Large intestine (tissue), 3 donors: ENCODE measurements at regions not wholly inside any gene's neighbourhood (a gene's known extent, or its start where the extent isn't known, plus 50 kb on each side); places are given as distances from the start of the nearest gene placed in this dataset.

Experiments used
- DNase-seq, 2 donors: peaks; one replicate each; pipeline versions ENCODE4 v3.0.0 to v3.0.0-alpha.2; 2013
- H3K27ac ChIP-seq: one replicate; pipeline ENCODE4 v1.5.1; 2013; ENCODE audit warnings: low read length
- H3K27me3 ChIP-seq: 2 replicates; pipeline ENCODE4 v1.6.1; 2013; ENCODE audit warnings: low read length; ENCODE audit not compliant: control insufficient read depth, insufficient read depth
- H3K36me3 ChIP-seq: 2 replicates; pipeline ENCODE4 v1.6.1; 2013; ENCODE audit warnings: low read length; ENCODE audit not compliant: control insufficient read depth, insufficient read depth
- H3K4me1 ChIP-seq: one replicate; pipeline ENCODE4 v1.6.1; 2013; ENCODE audit warnings: low read length; ENCODE audit not compliant: control insufficient read depth, insufficient read depth
- H3K4me3 ChIP-seq: one replicate; pipeline ENCODE4 v1.5.1; 2013; ENCODE audit warnings: low read length
- H3K9me3 ChIP-seq: one replicate; pipeline ENCODE4 v1.6.1; 2013; ENCODE audit warnings: mild to moderate bottlenecking, low read depth, low read length, moderate library complexity; ENCODE audit not compliant: control insufficient read depth
- WGBS: methylation state at CpG from one replicate; pipeline ENCODE4 v1.1.5; 2013; ENCODE audit warnings: low lambda C conversion rate; ENCODE audit not compliant: insufficient coverage; 5-methylcytosine and 5-hydroxymethylcytosine counted together

- no peaks in the 10 kb centered on the region for H3K36me3 ChIP-seq
- H3K27ac ChIP-seq: no peak overlapping the region
- H3K9me3 ChIP-seq: no peaks in the 10 kb centered on the region
- H3K4me1 ChIP-seq: no peaks in the 10 kb centered on the region
- no peak for DNase-seq
- H3K27me3 ChIP-seq: no peaks in the 10 kb centered on the region
- H3K4me3 ChIP-seq: no peak overlapping the region
- WGBS: no CpG with 5 or more reads among the region's 15 CpGs
These were observed 225.9 kb upstream of the EEF2KMT start for GRCh38 chr16:5323284-5324141.

- H3K9me3 ChIP-seq: no peaks in the 10 kb centered on the region
- no peak overlapping the region for H3K4me3 ChIP-seq
- 92% methylated on average over 2 of the region's 4 CpGs for WGBS
- H3K27ac ChIP-seq: no peak overlapping the region
- H3K27me3 ChIP-seq: no peaks in the 10 kb centered on the region
- no peaks in the 10 kb centered on the region for H3K4me1 ChIP-seq
- no peak for DNase-seq
- no peaks in the 10 kb centered on the region for H3K36me3 ChIP-seq
These were observed 224.3 kb upstream of the EEF2KMT start for GRCh38 chr16:5321930-5322329.

- H3K9me3 ChIP-seq: no peaks in the 10 kb centered on the region
- H3K27me3 ChIP-seq: no peaks in the 10 kb centered on the region
- H3K36me3 ChIP-seq: no peaks in the 10 kb centered on the region
- no CpG with 5 or more reads among the region's 2 CpGs for WGBS
- H3K4me1 ChIP-seq: no peaks in the 10 kb centered on the region
- DNase-seq: no peak
- no peak overlapping the region for H3K4me3 ChIP-seq
- no peak overlapping the region for H3K27ac ChIP-seq
These were observed 222.2 kb upstream of the EEF2KMT start for GRCh38 chr16:5319799-5320198.

- no peak overlapping the region for H3K4me3 ChIP-seq
- WGBS: 100% methylated on average over 1 of the region's 5 CpGs
- H3K27ac ChIP-seq: no peak overlapping the region
- H3K27me3 ChIP-seq: no peaks in the 10 kb centered on the region
- DNase-seq: no peak
- H3K9me3 ChIP-seq: no peaks in the 10 kb centered on the region
- no peaks in the 10 kb centered on the region for H3K36me3 ChIP-seq
- no peaks in the 10 kb centered on the region for H3K4me1 ChIP-seq
These were observed 218.3 kb upstream of the EEF2KMT start for GRCh38 chr16:5315914-5316313.

- Histone ChIP-seq H3K9me3 (no peaks in the 10 kb centered on the region), H3K4me1 (no peaks in the 10 kb centered on the region), H3K27me3 (no peaks in the 10 kb centered on the region), H3K4me3 (no peak overlapping the region), H3K36me3 (no peaks in the 10 kb centered on the region), H3K27ac (no peak overlapping the region)
- no peak for DNase-seq
- WGBS: 80% methylated on average over 2 of the region's 4 CpGs
These were observed 216.8 kb upstream of the EEF2KMT start for GRCh38 chr16:5314377-5314776.

- H3K27ac ChIP-seq: no peak overlapping the region
- no peaks in the 10 kb centered on the region for H3K9me3 ChIP-seq
- no peak overlapping the region for H3K4me3 ChIP-seq
- no CpG with 5 or more reads among the region's 4 CpGs for WGBS
- no peak for DNase-seq
- no peaks in the 10 kb centered on the region for H3K36me3 ChIP-seq
- H3K4me1 ChIP-seq: no peaks in the 10 kb centered on the region
- H3K27me3 ChIP-seq: no peaks in the 10 kb centered on the region
These were observed 212.5 kb upstream of the EEF2KMT start for GRCh38 chr16:5309946-5310611.

GRCh38 chr16:5305023-5305422 is 207.4 kb upstream of the EEF2KMT start:
- Histone ChIP-seq H3K4me1 (no peaks in the 10 kb centered on the region), H3K4me3 (no peak overlapping the region), H3K36me3 (no peaks in the 10 kb centered on the region), H3K27me3 (no peaks in the 10 kb centered on the region), H3K9me3 (no peaks in the 10 kb centered on the region), H3K27ac (no peak overlapping the region)
- no CpG with 5 or more reads among the region's 4 CpGs for WGBS
- no peak for DNase-seq

GRCh38 chr16:5302372-5303114 is 204.9 kb upstream of the EEF2KMT start:
- Histone ChIP-seq H3K27me3 (no peaks in the 10 kb centered on the region), H3K27ac (no peak overlapping the region), H3K9me3 (no peaks in the 10 kb centered on the region), H3K4me3 (no peak overlapping the region), H3K4me1 (no peaks in the 10 kb centered on the region), H3K36me3 (no peaks in the 10 kb centered on the region)
- no peak for DNase-seq
- WGBS: 95% methylated on average over 2 of the region's 3 CpGs

- no peaks in the 10 kb centered on the region for H3K36me3 ChIP-seq
- DNase-seq: no peak
- no peaks in the 10 kb centered on the region for H3K27me3 ChIP-seq
- H3K9me3 ChIP-seq: no peaks in the 10 kb centered on the region
- H3K4me3 ChIP-seq: no peak overlapping the region
- no CpG with 5 or more reads among the region's 3 CpGs for WGBS
- no peaks in the 10 kb centered on the region for H3K4me1 ChIP-seq
- no peak overlapping the region for H3K27ac ChIP-seq
These were observed 200.6 kb upstream of the EEF2KMT start for GRCh38 chr16:5298202-5298601.

- Histone ChIP-seq H3K4me3 (no peak overlapping the region), H3K9me3 (no peaks in the 10 kb centered on the region), H3K27me3 (no peaks in the 10 kb centered on the region), H3K27ac (no peak overlapping the region), H3K4me1 (no peaks in the 10 kb centered on the region), H3K36me3 (no peaks in the 10 kb centered on the region)
- 100% methylated on average over 1 of the region's 3 CpGs for WGBS
- DNase-seq: no peak
These were observed 198.6 kb upstream of the EEF2KMT start for GRCh38 chr16:5296176-5296575.
